Mesenchymal stem cell (in vitro differentiated cells and primary cell): ENCODE measurements at regions not wholly inside any gene's neighbourhood (a gene's known extent, or its start where the extent isn't known, plus 50 kb on each side); places are given as distances from the start of the nearest gene placed in this dataset.

Experiments used
- DNase-seq: peaks from one replicate; pipeline ENCODE4 v3.0.0-alpha.2; 2013
- H2AFZ ChIP-seq: one replicate; pipeline ENCODE4 v1.6.1; 2013; ENCODE audit warnings: low read depth, mild to moderate bottlenecking, control low read depth, inconsistent platforms, low read length, moderate library complexity
- H2AK5ac ChIP-seq: 2 replicates; pipeline ENCODE4 v1.6.1; 2013; ENCODE audit warnings: low read length, moderate library complexity, mild to moderate bottlenecking, inconsistent platforms; ENCODE audit not compliant: severe bottlenecking
- H2BK120ac ChIP-seq: one replicate; pipeline ENCODE4 v1.6.1; 2013; ENCODE audit warnings: low read depth, mild to moderate bottlenecking, inconsistent platforms, low read length, moderate library complexity
- H2BK12ac ChIP-seq, 2 experiments: one replicate each; pipeline ENCODE4 v1.6.1; 2013; ENCODE audit warnings: inconsistent platforms in 2 of 2, low read length in 2 of 2, mild to moderate bottlenecking in 2 of 2, moderate library complexity in 2 of 2, control low read depth in 1 of 2
- H2BK15ac ChIP-seq: one replicate; pipeline ENCODE4 v1.6.1; 2013; ENCODE audit warnings: mild to moderate bottlenecking, low read depth, inconsistent platforms; ENCODE audit not compliant: poor library complexity, severe bottlenecking
- H2BK5ac ChIP-seq: 2 replicates; pipeline ENCODE4 v1.6.1; 2013; ENCODE audit warnings: low read depth, mild to moderate bottlenecking, low read length, control low read depth, inconsistent platforms; ENCODE audit not compliant: poor library complexity, severe bottlenecking
- H3K14ac ChIP-seq, 2 experiments: one replicate each; pipeline ENCODE4 v1.6.1; 2013; ENCODE audit warnings: inconsistent platforms in 2 of 2, low read length in 2 of 2, control low read depth in 1 of 2, mild to moderate bottlenecking in 1 of 2, moderate library complexity in 1 of 2
- H3K18ac ChIP-seq, 2 experiments: one replicate each; pipeline ENCODE4 v1.6.1; 2013; ENCODE audit warnings: inconsistent platforms in 2 of 2, low read length in 2 of 2, control low read depth in 1 of 2, low read depth in 1 of 2, mild to moderate bottlenecking in 1 of 2
- H3K23ac ChIP-seq, 2 experiments: one replicate each; pipeline ENCODE4 v1.6.1; 2013; ENCODE audit warnings: inconsistent platforms in 2 of 2, low read length in 2 of 2, mild to moderate bottlenecking in 2 of 2, moderate library complexity in 2 of 2, control low read depth in 1 of 2
- H3K27ac ChIP-seq: 2 replicates; pipeline ENCODE4 v1.5.1; 2013; ENCODE audit warnings: mild to moderate bottlenecking, moderate library complexity, low read length, control low read depth, inconsistent platforms; ENCODE audit not compliant: poor library complexity, severe bottlenecking
- H3K27me3 ChIP-seq, 2 experiments: 2 replicates each; pipeline versions ENCODE4 v1.6.1 to v1.7.0; 2013; ENCODE audit warnings: low read length in 2 of 2, mild to moderate bottlenecking in 2 of 2, moderate library complexity in 2 of 2, control low read depth in 1 of 2, inconsistent platforms in 1 of 2; ENCODE audit not compliant: control insufficient read depth in 1 of 2, insufficient read depth in 1 of 2
- H3K36me3 ChIP-seq, 2 experiments: 2 replicates each; pipeline versions ENCODE4 v1.6.1 to v1.7.0; 2013; ENCODE audit warnings: low read length in 2 of 2, control low read depth in 1 of 2, inconsistent platforms in 1 of 2, low read depth in 1 of 2, mild to moderate bottlenecking in 1 of 2; ENCODE audit not compliant: insufficient read depth in 2 of 2, control insufficient read depth in 1 of 2
- H3K4ac ChIP-seq, 2 experiments: one replicate each; pipeline ENCODE4 v1.6.1; 2013; ENCODE audit warnings: inconsistent platforms in 2 of 2, low read length in 2 of 2, mild to moderate bottlenecking in 2 of 2, moderate library complexity in 2 of 2, control low read depth in 1 of 2, low read depth in 1 of 2
- H3K4me1 ChIP-seq: 2 replicates; pipeline ENCODE4 v1.6.1; 2013; ENCODE audit warnings: low read depth, low read length, control low read depth; ENCODE audit not compliant: control insufficient read depth, insufficient read depth
- H3K4me2 ChIP-seq: 2 replicates; pipeline ENCODE4 v1.6.1; 2013; ENCODE audit warnings: low read length, mild to moderate bottlenecking, inconsistent platforms; ENCODE audit not compliant: poor library complexity, severe bottlenecking
- H3K4me3 ChIP-seq, 2 experiments: 2 replicates each; pipeline versions ENCODE4 v1.5.1 to v1.7.0; 2013; ENCODE audit warnings: low read length in 2 of 2, mild to moderate bottlenecking in 2 of 2, control low read depth in 1 of 2, low read depth in 1 of 2; ENCODE audit not compliant: insufficient read depth in 1 of 2
- H3K79me1 ChIP-seq: replicated peaks from 2 replicates; pipeline ENCODE4 v1.6.1; 2013; ENCODE audit warnings: mild to moderate bottlenecking, control low read depth, low read length, inconsistent platforms; ENCODE audit not compliant: poor library complexity, severe bottlenecking
- H3K9ac ChIP-seq: 2 replicates; pipeline ENCODE4 v1.7.0; 2013; ENCODE audit warnings: mild to moderate bottlenecking, low read length, moderate library complexity
- H3K9me3 ChIP-seq: 2 replicates; pipeline ENCODE4 v1.7.0; 2013; ENCODE audit warnings: mild to moderate bottlenecking, low read length; ENCODE audit not compliant: control insufficient read depth
- H4K8ac ChIP-seq: one replicate; pipeline ENCODE4 v1.6.1; 2013; ENCODE audit warnings: inconsistent platforms, mild to moderate bottlenecking, low read length, moderate library complexity
- H4K91ac ChIP-seq: one replicate; pipeline ENCODE4 v1.6.1; 2013; ENCODE audit warnings: mild to moderate bottlenecking, low read length, inconsistent platforms
- WGBS: methylation state at CpG from one replicate; pipeline ENCODE4 v1.1.7; 2013; ENCODE audit warnings: mixed read lengths; 5-methylcytosine and 5-hydroxymethylcytosine counted together

DNA sequence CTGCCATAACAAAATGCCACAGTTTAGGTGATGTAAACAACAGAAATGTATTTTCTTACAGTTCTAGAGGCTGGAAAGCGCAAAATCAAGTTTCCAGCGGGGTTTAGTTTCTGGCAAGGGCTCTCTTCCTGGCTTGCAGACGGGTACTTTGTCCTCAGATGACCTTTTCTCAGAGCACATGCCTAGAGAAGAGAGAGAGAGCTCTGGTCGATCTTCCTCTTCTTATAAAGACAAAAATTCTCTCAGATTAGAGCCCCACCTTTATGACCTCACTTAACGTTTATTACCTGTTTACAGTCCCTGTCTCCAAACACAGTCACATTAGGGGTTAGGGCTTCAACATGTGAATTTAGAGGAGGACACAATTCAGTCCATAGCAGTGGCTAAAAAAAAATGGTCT is 119.7 kb downstream of the CETN3 start:
- no peak overlapping the region for H4K91ac ChIP-seq
- no peak overlapping the region for H2BK120ac ChIP-seq
- no peak overlapping the region for H3K4me2 ChIP-seq
- H2BK15ac ChIP-seq, result no peak overlapping the region
- H3K14ac ChIP-seq, result no peak overlapping the region
- no peak overlapping the region for H2AFZ ChIP-seq
- H3K27ac ChIP-seq, result no peak overlapping the region
- no peaks in the 10 kb centered on the region for H3K27me3 ChIP-seq
- H3K4me1 ChIP-seq, result no peaks in the 10 kb centered on the region
- H4K8ac ChIP-seq, result no peak overlapping the region
- H3K18ac ChIP-seq, result no peak overlapping the region
- no peak overlapping the region for H2AK5ac ChIP-seq
- H3K79me1 ChIP-seq, result no peaks in the 10 kb centered on the region
- H3K9me3 ChIP-seq, result no peaks in the 10 kb centered on the region
- WGBS, result 36% methylated on average over 5 of the region's 5 CpGs
- H2BK5ac ChIP-seq, result no peak overlapping the region
- H3K36me3 ChIP-seq, result no peaks in the 10 kb centered on the region
- no peak overlapping the region for H3K9ac ChIP-seq
- no peak overlapping the region for H3K4me3 ChIP-seq
- H3K4ac ChIP-seq, result no peak overlapping the region
- no peak for DNase-seq
- no peak overlapping the region for H2BK12ac ChIP-seq
- no peak overlapping the region for H3K23ac ChIP-seq

- no peaks in the 10 kb centered on the region for H3K36me3 ChIP-seq
- H3K18ac ChIP-seq, result no peak overlapping the region
- no peaks in the 10 kb centered on the region for H3K9me3 ChIP-seq
- DNase-seq, result no peak
- H4K8ac ChIP-seq, result no peak overlapping the region
- no peak overlapping the region for H3K14ac ChIP-seq
- H3K4ac ChIP-seq, result no peak overlapping the region
- no peaks in the 10 kb centered on the region for H3K27me3 ChIP-seq
- H3K23ac ChIP-seq, result no peak overlapping the region
- no peak overlapping the region for H3K4me3 ChIP-seq
- H3K79me1 ChIP-seq, result no peaks in the 10 kb centered on the region
- no peak overlapping the region for H2AK5ac ChIP-seq
- H2BK5ac ChIP-seq, result no peak overlapping the region
- WGBS, result 92% methylated on average over 1 of the region's 1 CpG
- H3K9ac ChIP-seq, result no peak overlapping the region
- H3K4me1 ChIP-seq, result no peaks in the 10 kb centered on the region
- H2BK120ac ChIP-seq, result no peak overlapping the region
- H3K27ac ChIP-seq, result no peak overlapping the region
- no peak overlapping the region for H4K91ac ChIP-seq
- H3K4me2 ChIP-seq, result no peak overlapping the region
- no peak overlapping the region for H2BK15ac ChIP-seq
- H2AFZ ChIP-seq, result no peak overlapping the region
- H2BK12ac ChIP-seq, result no peak overlapping the region
Measured at GRCh38 chr5:90287036-90287435, 122.5 kb downstream of the CETN3 start.

DNA sequence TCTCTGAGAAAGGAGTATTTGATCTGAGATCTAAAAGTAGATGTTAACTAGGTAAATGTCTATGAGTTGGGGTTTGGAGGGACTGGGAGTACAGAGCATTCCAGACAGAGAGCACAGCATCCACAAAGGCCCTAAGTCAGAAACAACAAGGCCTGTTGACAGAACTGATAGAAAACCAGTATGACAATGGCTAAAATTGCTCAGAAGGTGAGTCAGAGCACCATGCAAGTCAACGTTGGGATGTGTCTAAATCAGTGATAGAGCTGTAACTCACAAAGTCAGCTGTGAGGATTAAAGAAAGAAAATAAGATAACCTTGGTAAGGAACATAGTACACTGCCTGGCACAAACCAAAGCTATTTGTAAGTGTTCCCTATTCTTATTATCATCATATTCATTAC is 124.0 kb downstream of the CETN3 start:
- no peak overlapping the region for H3K4me2 ChIP-seq
- no peak overlapping the region for H3K27ac ChIP-seq
- no peak for DNase-seq
- no peak overlapping the region for H2BK12ac ChIP-seq
- H3K4me3 ChIP-seq, result no peak overlapping the region
- no peaks in the 10 kb centered on the region for H3K27me3 ChIP-seq
- no peaks in the 10 kb centered on the region for H3K36me3 ChIP-seq
- H2AK5ac ChIP-seq, result no peak overlapping the region
- no peak overlapping the region for H4K91ac ChIP-seq
- no peak overlapping the region for H3K14ac ChIP-seq
- H3K18ac ChIP-seq, result no peak overlapping the region
- H2BK15ac ChIP-seq, result no peak overlapping the region
- no peak overlapping the region for H2BK120ac ChIP-seq
- H2BK5ac ChIP-seq, result no peak overlapping the region
- H3K9me3 ChIP-seq, result no peaks in the 10 kb centered on the region
- no peak overlapping the region for H4K8ac ChIP-seq
- WGBS, result 47% methylated on average over 1 of the region's 1 CpG
- H3K4me1 ChIP-seq, result no peaks in the 10 kb centered on the region
- H3K9ac ChIP-seq, result no peak overlapping the region
- H3K23ac ChIP-seq, result no peak overlapping the region
- no peak overlapping the region for H2AFZ ChIP-seq
- no peak overlapping the region for H3K4ac ChIP-seq
- H3K79me1 ChIP-seq, result no peaks in the 10 kb centered on the region

DNA sequence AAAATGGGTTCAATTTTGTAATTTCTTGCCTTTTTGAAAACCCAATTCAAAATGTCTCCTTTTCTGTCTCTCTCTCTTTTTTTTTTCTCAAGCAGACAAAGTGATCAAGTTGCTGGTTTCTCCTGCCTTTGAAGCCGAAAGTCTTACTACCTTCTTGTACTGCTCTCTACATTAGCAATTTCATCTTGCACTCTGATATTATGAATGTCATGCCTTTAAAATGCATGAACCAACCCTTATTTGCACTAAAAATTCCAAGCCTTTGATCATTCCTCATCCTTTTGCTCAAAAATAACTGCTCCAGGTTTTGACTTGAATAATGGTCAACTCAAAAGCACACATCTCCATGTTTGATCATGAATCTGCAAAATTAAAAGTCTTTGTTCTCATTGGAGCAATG is 125.2 kb downstream of the CETN3 start:
- no peak overlapping the region for H3K23ac ChIP-seq
- H3K36me3 ChIP-seq, result no peaks in the 10 kb centered on the region
- DNase-seq, result no peak
- H3K4ac ChIP-seq, result no peak overlapping the region
- no peak overlapping the region for H2BK12ac ChIP-seq
- H2AK5ac ChIP-seq, result no peak overlapping the region
- H2AFZ ChIP-seq, result no peak overlapping the region
- H3K4me3 ChIP-seq, result no peak overlapping the region
- H3K9ac ChIP-seq, result no peak overlapping the region
- no peaks in the 10 kb centered on the region for H3K27me3 ChIP-seq
- H2BK15ac ChIP-seq, result no peak overlapping the region
- H4K8ac ChIP-seq, result no peak overlapping the region
- H3K27ac ChIP-seq, result no peak overlapping the region
- no peaks in the 10 kb centered on the region for H3K9me3 ChIP-seq
- H3K14ac ChIP-seq, result no peak overlapping the region
- no peak overlapping the region for H3K4me2 ChIP-seq
- H3K4me1 ChIP-seq, result no peaks in the 10 kb centered on the region
- no peak overlapping the region for H3K18ac ChIP-seq
- H2BK5ac ChIP-seq, result no peak overlapping the region
- no peaks in the 10 kb centered on the region for H3K79me1 ChIP-seq
- no peak overlapping the region for H2BK120ac ChIP-seq
- no peak overlapping the region for H4K91ac ChIP-seq
- 90% methylated on average over 1 of the region's 1 CpG for WGBS
